ENCODE measurements at regions not wholly inside any gene's neighbourhood (a gene's known extent, or its start where the extent isn't known, plus 50 kb on each side); places are given as distances from the start of the nearest gene placed in this dataset.

DNA sequence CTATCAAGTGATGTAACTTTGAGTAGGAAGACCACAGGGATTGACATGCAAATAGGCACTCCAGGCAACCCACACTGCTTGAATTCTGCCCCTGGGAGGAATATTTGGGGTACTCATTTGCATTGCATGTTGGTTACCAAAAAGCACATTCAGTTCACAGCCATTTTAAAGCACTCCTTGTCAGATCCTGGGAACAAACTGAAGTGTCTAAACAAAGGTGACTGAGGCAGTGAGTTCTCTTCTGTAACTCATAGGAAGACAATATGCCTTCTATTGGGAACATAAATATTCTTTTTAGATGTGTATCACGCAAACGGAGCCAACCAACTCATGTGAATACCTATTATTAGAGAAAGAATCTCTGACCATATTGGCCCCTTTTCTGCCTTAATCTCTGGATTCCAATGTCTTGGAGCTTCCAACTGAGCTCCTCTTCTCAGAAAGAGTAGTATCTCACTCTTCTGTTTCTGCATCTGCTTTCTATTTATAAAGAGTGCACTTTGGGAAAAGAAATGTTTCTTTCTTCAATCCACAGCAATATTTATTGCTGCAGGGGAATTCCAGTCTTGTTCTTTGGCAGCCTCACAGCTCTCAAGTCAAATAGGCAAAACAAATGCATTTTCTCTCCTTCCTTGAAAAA, 125.7 kb upstream of the NBEA start:
- no peak for DNase-seq (ENCODE audit: low spot score)

DNA sequence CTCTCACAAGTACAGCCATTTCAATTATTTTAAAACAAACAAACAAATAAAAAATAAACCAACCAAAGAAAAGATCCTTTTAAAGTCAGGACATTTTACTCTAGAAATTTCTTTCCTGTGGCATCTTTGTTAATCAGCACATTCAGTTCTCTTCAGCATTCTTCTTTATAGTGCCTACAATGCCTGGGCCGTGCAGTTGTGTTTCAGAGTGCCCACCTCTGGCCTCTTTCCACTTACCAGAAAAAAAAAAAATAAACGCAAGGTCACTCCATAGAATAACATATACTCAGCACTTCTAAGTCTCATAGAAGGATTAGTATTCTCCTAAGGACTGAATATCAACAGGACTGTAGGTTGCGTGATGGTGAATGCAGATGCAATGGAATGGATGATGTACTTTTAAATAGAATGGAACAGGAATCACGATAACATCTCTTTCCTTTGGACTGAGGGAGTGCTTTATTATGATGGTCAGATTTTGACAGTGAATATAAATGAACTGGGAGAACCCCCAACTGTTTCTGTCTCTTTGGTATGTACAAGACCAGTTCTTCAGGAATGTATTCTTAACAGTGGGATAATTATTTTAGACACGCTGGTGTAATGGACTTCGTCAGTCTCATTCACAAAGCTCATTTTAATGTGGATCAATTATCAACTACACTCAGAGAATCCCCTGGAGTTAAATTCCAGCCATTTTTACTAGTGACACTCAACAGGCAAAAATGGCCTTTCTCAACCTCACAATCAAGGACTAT, 125.0 kb upstream of the NBEA start:
- no peak for DNase-seq (ENCODE audit: low spot score)

DNA sequence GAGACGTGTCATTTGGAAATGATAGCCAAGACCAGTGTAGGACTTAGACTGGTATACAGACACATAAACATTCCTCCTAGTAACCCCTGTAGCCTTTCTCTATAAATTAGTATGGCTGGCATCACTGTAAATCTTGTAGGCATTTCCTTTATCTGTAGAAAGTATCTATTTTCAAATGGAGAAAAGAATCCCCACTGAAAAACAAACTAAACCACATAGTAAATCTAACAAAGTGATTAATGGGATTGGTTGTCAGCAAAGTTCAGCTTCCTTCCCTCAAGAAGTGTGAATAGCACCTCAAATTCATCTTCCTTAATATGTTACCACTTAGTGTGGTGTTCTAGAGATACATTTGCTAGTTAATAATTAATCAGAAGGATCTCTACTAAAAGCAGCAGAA, 119.4 kb upstream of the NBEA start:
- DNase-seq (ENCODE audit: low spot score) = no peak

DNA sequence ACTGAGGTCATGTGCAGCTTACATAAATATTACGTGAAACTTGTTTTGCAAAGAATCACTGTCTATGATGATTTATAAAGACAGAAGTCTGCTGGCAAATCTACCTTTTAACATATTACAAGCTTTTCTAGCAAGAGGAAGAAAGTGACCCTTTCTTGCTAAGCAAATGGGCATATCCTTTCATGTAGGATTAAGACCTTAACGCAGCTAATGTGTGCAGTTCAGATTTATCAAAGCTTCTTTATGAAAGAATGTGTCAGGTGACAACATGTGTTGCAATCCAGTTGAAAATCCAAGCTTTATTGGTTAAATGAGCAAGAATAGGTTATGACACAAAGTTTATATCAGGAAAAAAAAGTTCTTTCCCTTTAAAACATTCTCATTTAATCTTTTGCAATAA, 115.6 kb upstream of the NBEA start:
- DNase-seq (ENCODE audit: low spot score) = no peak

DNA sequence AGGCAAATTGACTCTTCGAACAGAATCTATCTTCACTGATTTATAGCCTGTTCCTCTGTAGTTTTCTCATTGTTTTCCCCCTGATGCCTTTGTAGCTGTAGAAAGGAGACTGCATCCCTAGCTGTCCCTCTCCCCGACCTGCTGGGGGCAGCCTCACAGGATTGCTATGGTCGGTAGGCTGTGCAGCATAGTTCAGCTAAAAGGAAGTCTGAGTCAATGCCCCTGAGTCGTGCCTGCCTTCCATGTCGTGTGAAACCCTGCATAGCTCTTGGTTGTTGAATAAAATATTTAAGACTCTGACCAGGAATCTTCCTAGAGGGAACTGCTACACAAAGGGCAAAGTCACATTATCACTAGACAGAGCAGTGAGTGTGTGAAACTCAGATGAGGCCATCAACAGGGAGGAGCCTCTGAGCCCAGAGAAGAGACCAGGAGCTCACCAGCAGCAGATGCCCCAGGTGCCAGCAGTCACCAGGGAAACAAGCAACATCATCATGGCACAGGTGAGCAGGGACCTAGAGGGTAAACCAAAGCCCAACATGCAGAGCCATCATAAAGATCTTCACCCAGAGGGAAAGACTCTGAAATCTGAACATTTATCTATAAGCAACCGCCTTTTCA, 108.4 kb upstream of the NBEA start:
- no peak for DNase-seq (ENCODE audit: low spot score)

DNA sequence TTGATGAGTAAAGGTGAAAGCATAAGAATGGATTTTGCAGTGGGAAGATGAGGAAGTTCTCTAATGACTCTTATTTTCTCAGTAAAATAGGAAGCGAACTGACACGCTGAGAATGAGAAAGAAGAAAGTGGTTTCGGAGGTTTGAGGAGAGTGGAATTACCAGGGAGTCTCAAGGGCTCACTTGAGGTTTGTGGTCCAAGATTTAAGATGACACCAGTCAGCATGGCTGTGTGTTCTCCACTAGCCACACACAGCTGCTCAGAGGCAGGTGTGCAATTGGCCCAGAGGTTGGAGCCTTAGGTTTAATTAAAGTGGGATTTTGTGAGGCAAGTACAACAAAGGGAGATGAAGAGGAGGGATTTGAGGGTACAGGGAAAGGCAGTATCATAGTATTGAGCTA, 99.6 kb upstream of the NBEA start:
- DNase-seq (ENCODE audit: low spot score) = no peak

DNA sequence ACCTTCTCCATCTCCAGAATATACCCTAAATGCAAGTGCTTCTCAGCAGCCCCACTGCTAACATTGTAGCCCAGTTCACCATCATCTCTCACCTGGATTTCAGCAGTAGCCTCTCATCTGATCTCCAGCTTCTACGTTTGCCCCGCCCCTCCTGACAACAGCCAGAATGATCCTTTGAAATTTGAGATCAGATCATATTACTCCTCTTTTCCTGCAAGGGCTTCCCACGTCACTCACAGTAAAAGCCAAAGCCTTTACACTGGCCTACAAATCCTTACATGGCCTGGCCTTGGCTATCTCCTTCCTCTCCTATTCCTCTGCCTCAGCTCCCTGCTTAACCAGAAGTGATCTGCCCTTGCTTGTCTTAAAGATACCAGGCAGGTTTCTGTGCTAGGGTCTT, 94.3 kb upstream of the NBEA start:
- no peak for DNase-seq (ENCODE audit: low spot score)

DNA sequence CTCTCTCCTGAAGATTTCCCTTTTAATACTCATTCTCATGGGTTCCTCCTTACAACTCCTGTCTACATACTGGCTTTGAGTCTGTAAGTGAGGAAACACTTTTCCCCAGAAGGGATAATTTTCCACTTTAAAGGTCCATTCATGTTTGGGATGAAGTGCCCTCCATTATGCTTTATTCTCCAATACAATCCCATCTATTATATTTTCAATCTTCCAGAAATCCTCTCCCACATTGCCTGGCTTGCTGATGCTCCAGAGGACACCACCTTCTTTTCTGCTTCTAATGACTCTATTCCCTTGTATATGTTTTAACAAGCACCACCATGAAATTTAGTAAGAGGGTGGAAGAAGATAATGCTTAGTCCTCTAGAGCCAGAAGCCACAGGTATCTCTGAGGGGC, 92.7 kb upstream of the NBEA start:
- no peak for DNase-seq (ENCODE audit: low spot score)

DNA sequence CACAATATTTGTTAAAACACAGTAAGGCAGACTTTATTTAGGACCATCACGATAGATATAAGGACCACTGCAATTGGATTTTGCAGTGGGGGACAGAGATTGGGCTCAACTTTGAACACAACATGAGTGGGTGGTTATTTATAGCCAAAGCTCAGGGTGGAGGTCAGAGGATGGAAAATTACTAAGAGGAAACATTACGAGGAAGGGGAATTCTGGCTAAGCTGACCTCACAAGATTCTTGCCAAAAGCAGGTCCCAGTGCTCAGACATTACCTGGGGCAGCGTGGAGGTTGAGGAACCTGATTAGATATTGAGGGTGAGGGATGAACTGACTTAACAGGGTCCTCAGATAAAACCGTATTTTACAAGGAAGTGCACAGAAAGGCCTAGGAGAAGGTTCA, 88.9 kb upstream of the NBEA start:
- DNase-seq (ENCODE audit: low spot score) = no peak

DNA sequence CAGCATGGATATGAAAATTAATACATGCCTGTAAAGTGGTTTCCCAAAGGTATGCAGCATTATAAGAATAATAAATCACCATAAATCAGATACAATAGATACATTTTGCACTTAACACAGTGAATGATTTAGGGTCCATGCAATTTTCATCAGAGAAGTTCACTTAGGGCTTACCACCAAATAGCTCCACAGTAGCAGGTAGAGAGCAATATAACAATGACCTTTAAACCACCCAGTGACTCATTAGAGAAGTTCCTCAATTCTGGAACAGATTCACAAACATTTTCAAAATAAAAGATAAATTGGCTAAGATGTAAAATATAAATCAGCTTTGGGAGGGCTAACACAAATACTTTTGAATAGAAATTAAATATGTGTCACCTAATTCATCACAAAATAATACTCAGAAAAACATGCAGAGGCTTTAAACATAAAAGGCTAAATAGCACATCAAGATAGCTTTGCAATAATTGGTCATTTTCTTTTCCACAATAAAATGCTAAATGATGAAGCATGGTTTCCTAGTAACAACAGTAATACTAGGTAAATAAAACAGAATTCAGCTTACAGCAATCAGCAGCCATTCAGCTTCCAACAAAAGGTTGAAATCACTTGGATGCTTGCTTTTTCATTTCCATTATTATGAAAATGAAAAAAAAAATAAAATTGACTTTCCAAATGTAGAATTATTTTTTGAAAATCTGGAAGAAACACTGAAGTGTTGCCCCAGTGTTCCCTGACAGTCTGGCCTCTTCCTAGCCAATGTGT, 84.3 kb upstream of the NBEA start:
- DNase-seq (ENCODE audit: low spot score) = no peak

DNA sequence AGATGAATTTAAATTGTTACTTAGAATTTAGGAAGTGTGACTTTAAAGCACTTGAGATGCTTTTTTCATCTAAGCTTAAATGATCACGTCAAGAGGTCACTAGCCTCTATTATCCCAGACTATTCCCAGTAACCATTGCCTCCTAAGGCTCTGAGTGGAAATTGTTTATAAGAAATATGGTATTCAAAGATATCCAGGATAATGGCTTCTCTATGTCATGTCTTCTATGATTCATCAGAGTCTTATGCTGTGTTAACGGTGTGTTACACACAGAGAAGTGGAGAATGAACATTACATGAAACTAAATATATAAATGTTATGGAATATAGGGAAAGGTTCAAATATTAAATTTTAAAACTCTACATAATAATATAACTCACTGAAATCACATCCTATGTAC, 79.8 kb upstream of the NBEA start:
- no peak for DNase-seq (ENCODE audit: low spot score)

DNA sequence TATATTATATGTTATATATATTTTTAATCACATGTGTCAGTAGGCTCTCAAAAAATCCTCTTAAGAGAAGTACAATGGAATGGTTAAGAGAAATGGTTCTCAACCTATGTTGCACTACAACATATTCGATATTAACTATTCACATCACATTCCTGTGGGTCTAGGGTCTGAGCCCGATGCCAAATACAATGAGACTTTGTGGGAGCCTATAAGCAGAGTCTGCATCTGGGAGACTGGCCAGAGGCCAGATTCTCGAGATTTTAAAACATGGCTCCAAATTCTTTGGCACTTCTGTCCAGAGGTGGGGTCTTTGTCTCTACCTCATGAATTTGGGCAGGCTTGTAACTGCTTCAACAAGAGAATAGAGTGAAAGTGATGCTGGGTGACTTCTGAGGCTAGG, 79.4 kb upstream of the NBEA start:
- no peak for DNase-seq (ENCODE audit: low spot score)

DNA sequence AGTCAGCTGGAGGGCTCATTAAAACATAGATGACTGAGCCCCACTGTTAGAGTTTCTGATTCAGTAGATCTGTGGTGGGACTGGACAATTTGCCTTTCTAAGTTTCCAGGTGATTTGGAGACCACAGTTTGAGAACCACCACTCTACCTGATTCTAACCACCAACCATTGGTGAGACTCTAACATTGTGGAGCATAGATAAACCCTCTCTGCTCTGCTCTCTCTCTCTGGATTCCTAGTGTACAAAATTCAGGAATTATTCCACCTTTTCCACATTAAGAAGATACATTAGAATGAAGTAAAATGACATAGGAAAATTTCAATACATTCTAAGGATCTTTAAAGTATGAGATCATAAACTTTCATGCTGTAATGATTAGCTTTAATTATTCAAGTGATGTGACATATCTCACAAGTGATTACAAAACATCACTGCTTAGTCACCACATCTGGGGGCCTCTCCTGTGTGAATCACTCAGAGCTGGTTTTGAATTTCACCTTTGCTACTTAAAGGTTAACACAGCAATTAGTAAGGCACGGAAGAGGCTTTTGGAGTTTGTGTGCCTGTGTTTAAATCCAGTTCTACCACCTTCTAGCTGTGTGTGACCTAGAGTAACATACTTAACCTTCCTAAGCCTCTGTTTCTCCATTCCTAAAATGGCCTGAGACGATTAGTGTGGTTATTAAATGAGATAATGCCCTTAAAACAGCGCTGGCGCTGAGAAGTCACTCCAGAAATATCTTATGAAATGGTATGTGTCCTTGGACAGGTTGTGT, 78.5 kb upstream of the NBEA start:
- DNase-seq (ENCODE audit: low spot score) = no peak

DNA sequence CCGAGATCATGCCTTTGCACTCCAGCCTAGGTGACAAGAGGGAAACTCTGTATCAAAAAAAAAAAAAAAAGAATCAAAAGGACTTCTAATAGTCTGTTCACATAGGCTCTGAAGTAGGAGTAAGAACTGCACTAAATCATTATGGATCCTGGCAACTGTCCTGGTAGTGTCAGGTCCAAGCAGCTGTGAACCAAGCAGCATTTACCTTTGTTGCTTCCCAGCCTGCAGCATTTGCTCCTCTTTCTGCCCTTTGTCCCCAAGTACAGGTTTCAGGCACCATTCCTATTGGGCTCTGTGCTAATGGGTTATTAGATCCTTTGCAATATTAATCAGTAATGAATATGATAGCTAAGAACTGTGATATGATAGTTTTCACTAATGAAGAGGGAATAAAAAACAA, 77.4 kb upstream of the NBEA start:
- no peak for DNase-seq (ENCODE audit: low spot score)

DNA sequence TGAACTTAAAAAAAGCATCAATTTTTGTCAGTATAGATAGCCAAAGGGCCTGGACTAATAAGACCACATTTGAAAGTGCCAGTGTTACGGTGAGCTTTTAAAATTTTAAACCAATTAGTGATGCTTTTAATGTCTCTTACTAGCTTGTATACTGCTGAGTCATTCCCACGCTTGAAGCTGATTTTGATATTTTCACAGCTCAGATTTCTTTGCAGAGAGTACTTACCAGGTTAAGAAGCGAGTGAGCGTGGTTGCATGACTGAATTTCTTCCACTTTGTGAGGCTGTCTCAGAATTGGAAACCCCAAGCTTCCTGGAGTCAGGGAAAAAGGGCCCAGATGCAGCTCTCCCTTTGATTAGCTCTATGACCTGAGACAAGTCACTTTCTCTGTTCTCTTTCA, 74.5 kb upstream of the NBEA start:
- no peak for DNase-seq (ENCODE audit: low spot score)

DNA sequence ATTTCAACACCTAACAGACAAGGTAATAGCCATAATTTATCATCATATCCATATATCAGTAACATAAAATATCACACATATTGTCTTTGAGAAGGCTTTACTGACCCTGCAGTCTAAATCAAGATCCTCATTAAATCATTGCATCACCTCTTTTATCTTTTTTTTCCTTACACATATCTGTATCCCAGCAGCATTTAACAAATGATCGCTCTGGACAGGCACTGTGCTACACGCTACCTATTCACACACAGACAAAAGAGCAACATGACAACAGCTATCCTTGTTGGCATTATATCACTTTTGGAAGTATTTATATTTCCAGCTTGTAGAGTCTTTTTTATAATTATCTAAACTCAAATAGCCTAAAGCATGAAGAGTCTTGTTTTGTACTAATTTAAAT, 73.3 kb upstream of the NBEA start:
- DNase-seq (ENCODE audit: low spot score) = no peak

DNA sequence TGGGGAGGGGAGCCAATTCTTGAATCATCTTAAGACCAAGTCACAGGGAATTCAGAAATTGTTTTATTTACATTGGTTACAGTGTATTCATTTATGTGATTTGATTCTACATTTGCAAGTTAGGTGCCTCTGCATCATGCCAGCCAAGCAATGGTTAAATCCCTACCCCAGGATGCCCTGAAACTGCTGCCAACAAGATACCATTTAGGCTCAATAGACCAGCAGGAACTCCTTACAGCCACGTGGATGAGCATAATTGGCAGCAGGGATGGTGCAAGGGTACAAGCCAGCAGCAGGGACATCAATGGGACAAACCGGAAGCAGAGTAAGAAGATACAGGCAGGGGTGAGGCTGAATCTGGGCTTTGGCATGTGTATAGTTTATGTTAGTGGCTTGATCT, 72.4 kb upstream of the NBEA start:
- DNase-seq (ENCODE audit: low spot score) = no peak

DNA sequence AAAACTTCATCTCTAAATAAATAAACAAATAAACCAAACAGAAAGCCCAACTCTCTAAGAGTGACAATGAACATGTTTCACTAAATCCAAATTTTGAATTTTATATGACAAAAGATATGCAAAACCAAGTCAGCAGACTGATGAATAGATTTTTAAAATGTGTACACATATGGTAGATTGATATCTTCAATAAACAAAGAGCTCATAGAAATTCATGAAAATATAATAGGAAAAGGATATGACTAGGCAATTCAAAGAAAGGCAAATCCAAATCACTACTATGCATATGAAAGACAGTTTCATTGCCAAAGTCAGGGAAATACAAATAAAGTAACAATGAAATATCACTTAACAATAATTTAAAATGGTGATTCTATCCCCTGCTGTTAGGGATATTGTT, 63.7 kb upstream of the NBEA start:
- no peak for DNase-seq (ENCODE audit: low spot score)

DNA sequence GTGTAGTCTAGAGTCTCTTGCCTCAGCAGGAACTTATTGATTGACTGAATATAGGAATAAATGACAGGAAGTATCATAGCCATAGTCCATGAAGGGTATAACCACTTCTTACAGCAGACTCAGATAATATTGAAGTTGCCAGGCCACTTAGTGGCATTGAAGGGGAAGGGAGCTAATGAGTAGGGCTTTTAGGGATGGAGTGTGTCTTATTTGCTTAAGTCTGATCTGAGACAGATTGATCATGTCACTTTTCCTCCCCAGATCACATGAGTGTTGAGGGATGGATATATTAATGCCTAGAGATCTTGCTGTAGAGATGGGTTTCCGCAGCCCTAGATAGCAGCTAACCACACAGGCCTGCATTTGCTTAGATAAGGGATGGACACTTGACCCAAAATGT, 62.2 kb upstream of the NBEA start:
- DNase-seq (ENCODE audit: low spot score) = no peak

DNA sequence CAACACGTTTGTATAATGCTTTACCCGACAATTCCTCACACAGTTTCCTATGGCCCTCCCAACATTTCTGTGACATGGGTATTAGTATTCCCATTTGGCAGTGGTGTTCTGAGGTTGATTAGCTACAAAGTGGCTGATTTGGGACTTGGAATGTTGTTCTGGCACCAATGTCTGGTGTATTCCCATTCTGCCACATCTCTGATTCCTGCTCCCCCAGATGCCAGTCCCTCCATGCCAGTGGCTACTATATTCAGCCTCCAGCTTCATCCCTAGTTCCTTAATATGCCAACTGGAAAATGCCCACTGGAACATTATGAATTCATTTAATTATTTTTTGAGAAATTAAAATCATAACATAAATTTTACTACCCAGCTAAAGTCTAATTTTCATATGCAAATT, 60.6 kb upstream of the NBEA start:
- DNase-seq (ENCODE audit: low spot score) = no peak

DNA sequence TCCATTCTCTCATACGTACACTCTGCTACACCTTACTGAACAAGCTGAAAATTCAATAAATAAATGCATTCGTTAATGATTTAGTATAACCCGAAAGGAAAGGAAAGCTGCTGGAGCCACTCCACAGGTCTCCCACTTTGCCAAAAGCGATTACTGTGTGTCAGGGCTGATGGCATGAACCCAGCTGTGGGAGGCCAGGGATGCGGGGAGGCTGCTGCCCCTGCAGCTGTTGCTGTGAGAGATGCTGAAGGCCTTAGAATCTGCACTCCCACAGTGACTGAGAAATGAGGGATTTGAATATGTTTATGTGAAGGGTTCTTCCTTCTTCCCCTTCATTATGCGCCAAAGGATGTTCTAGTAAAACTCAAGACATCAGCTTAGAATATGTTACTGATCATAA, 58.7 kb upstream of the NBEA start:
- no peak for DNase-seq (ENCODE audit: low spot score)

DNA sequence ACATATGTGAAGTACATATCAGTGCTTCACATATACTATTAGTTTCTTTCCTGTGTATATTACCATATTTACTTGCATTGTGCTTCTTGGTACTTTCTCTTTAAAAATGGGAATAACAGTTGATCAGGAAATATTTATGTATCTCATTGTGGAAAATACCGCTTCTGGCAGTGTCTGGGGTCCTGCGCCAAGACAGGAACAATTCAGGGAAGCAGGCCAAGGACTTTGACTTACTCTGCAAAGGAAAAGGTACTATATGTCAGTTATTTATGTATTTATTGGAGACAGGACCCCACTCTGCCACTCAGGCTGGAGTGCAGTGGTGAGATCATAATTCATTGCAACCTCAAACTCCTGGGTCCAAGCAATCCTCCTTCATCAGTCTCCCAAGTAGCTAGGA, 57.7 kb upstream of the NBEA start:
- no peak for DNase-seq (ENCODE audit: low spot score)
